MM.1S (cell line): ENCODE measurements at regions not wholly inside any gene's neighbourhood (a gene's known extent, or its start where the extent isn't known, plus 50 kb on each side); places are given as distances from the start of the nearest gene placed in this dataset.

Source experiments
- DNase-seq: peaks from one replicate; pipeline ENCODE4 v3.0.0-alpha.2; 2015
- H2AFZ ChIP-seq: fragments of 300-600 bp; sonication (generic); 2 replicates; pipeline ENCODE4 v1.6.0; 2016; ENCODE audit warnings: antibody characterized with exemption, low read length
- H3F3A ChIP-seq: fragments of 300-600 bp; sonication (generic); 2 replicates; pipeline ENCODE4 v1.6.1; 2016; ENCODE audit warnings: mild to moderate bottlenecking, antibody characterized with exemption, low read length, moderate library complexity, mixed read lengths; ENCODE audit not compliant: insufficient read depth
- H3K27ac ChIP-seq: fragments of 300-600 bp; sonication (generic); 2 replicates; pipeline ENCODE4 v1.5.1; 2016; ENCODE audit warnings: mild to moderate bottlenecking, low read length
- H3K27me3 ChIP-seq: fragments of 300-600 bp; sonication (generic); replicated peaks from 2 replicates; pipeline ENCODE4 v1.6.0; 2016; ENCODE audit warnings: low read length; ENCODE audit not compliant: insufficient read depth
- H3K36me3 ChIP-seq: fragments of 300-600 bp; sonication (generic); replicated peaks from 2 replicates; pipeline ENCODE4 v1.6.1; 2016; ENCODE audit warnings: mild to moderate bottlenecking, low read length, mixed read lengths; ENCODE audit not compliant: insufficient read depth
- H3K4me1 ChIP-seq: fragments of 300-600 bp; sonication (generic); 2 replicates; pipeline ENCODE4 v1.6.1; 2016; ENCODE audit warnings: low read length, mixed read lengths
- H3K4me2 ChIP-seq: fragments of 300-600 bp; sonication (generic); 2 replicates; pipeline ENCODE4 v1.6.0; 2016; ENCODE audit warnings: low read depth, low read length
- H3K4me3 ChIP-seq: fragments of 300-600 bp; sonication (generic); 2 replicates; pipeline ENCODE4 v1.5.1; 2016; ENCODE audit warnings: low read length, mixed read lengths
- H3K79me2 ChIP-seq: fragments of 300-600 bp; sonication (generic); 2 replicates; pipeline ENCODE4 v1.6.1; 2016; ENCODE audit warnings: mixed run types, low read length, mixed read lengths
- H3K9ac ChIP-seq: fragments of 300-600 bp; sonication (generic); 2 replicates; pipeline ENCODE4 v1.6.1; 2016; ENCODE audit warnings: low read length, mixed read lengths
- H3K9me2 ChIP-seq: fragments of 300-600 bp; sonication (generic); replicated peaks from 2 replicates; pipeline ENCODE4 v1.6.1; 2016; ENCODE audit warnings: mild to moderate bottlenecking, low read length, mixed read lengths; ENCODE audit not compliant: insufficient read depth
- H3K9me3 ChIP-seq: fragments of 300-600 bp; sonication (generic); replicated peaks from 2 replicates; pipeline ENCODE4 v1.6.1; 2016; ENCODE audit warnings: mild to moderate bottlenecking, low read length, mixed read lengths; ENCODE audit not compliant: insufficient read depth
- H4K20me1 ChIP-seq: fragments of 300-600 bp; sonication (generic); 2 replicates; pipeline ENCODE4 v1.6.1; 2016; ENCODE audit warnings: mild to moderate bottlenecking, low read length, moderate library complexity, mixed read lengths; ENCODE audit not compliant: insufficient read depth
- CTCF ChIP-seq: fragments of 300-600 bp; sonication (generic); IDR thresholded peaks from 2 replicates; pipeline ENCODE4 v1.5.1; 2016; ENCODE audit warnings: antibody characterized with exemption, low read length, mixed read lengths
- EZH2 ChIP-seq: fragments of 300-600 bp; sonication (generic); optimal IDR thresholded peaks from 2 replicates; pipeline ENCODE3; 2017; ENCODE audit warnings: low read depth, mild to moderate bottlenecking, antibody characterized with exemption, low read length, mixed read lengths
- EZH2phosphoT487 ChIP-seq: fragments of 300-600 bp; sonication (generic); IDR thresholded peaks from 2 replicates; pipeline ENCODE4 v1.6.1; 2018; ENCODE audit warnings: antibody characterized with exemption, low read length

- TF ChIP-seq EZH2 = no peak
- TF ChIP-seq EZH2phosphoT487 = no peak
- Histone ChIP-seq H2AFZ (no peak overlapping the region), H3K4me3 (no peak overlapping the region), H3K9me3 (no peaks in the 10 kb centered on the region), H3K79me2 (no peaks in the 10 kb centered on the region), H3K9me2 (no peaks in the 10 kb centered on the region), H3K4me2 (no peak overlapping the region), H3K27me3 (no peaks in the 10 kb centered on the region), H3F3A (no peaks in the 10 kb centered on the region), H4K20me1 (no peaks in the 10 kb centered on the region), H3K4me1 (no peaks in the 10 kb centered on the region), H3K36me3 (no peaks in the 10 kb centered on the region), H3K27ac (no peak overlapping the region), H3K9ac (no peak overlapping the region)
- no peak for DNase-seq
These were observed 66.1 kb upstream of the B3GAT1 start for GRCh38 chr11:134478176-134478575.

DNA sequence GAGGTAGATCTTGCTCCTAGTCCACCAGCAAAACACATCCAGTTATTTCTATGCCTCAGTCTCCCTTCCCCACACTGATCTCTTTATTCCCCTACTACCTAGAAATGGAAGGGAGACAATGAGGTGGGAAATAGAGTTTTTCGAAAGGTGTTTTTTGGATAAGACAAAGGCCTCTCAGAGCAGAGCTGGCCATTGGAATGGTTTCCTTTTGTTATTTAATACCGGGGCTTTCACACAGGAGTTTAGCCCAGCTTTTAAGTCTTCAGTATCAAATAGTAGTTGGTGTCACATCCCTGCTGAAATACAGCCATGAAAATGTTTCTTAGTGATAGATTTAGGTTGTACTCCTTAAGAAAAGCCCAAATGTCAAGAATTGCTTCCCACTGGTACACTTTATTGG, 65.4 kb upstream of the B3GAT1 start:
- Histone ChIP-seq H3K36me3 (no peaks in the 10 kb centered on the region), H4K20me1 (no peaks in the 10 kb centered on the region), H2AFZ (no peak overlapping the region), H3K9me2 (no peaks in the 10 kb centered on the region), H3K79me2 (no peaks in the 10 kb centered on the region), H3K9me3 (no peaks in the 10 kb centered on the region), H3K27ac (no peak overlapping the region), H3K4me3 (no peak overlapping the region), H3K4me1 (no peaks in the 10 kb centered on the region), H3F3A (no peaks in the 10 kb centered on the region), H3K4me2 (no peak overlapping the region), H3K9ac (no peak overlapping the region), H3K27me3 (no peaks in the 10 kb centered on the region)
- TF ChIP-seq CTCF = no peak
- no peak for TF ChIP-seq EZH2
- TF ChIP-seq EZH2phosphoT487 = no peak
- DNase-seq = no peak

DNA sequence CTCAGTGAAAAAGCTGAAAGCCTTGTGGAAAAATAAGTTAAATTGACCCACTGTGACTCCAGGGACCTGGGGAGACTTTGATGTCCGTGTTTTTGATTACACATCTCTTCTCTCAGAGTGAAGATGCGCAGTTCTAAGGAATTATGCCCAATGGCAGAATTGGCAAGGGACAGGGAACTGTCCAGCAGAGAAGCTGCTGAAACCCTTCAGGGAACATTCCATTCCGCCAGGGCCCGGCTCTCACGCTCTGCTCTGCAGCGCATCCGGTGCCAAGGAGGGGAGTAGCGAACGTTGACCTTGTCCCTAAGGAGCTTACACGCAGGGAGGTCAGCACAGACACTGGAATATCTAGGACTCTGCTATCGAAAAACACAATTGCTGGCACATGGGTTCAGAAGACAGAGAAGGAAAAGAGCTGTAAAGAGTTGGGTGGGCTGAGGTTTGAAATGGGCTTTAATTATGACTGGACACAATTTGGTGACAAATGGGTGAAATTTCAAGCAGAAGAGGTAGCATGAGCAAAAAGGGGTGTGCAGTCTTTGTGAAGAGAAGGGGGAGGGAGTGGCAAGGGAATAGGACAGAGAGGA, 64.5 kb upstream of the B3GAT1 start:
- H3K9me2 ChIP-seq = no peaks in the 10 kb centered on the region
- no peaks in the 10 kb centered on the region for H3K4me1 ChIP-seq
- H3K36me3 ChIP-seq = no peaks in the 10 kb centered on the region
- no peak overlapping the region for H3K4me2 ChIP-seq
- H2AFZ ChIP-seq = no peak overlapping the region
- no peaks in the 10 kb centered on the region for H3K79me2 ChIP-seq
- no peaks in the 10 kb centered on the region for H4K20me1 ChIP-seq
- H3K9me3 ChIP-seq = no peaks in the 10 kb centered on the region
- H3K27me3 ChIP-seq = no peaks in the 10 kb centered on the region
- H3F3A ChIP-seq = no peaks in the 10 kb centered on the region
- TF ChIP-seq EZH2phosphoT487 = no peak
- TF ChIP-seq EZH2 = no peak
- no peak for TF ChIP-seq CTCF
- no peak overlapping the region for H3K4me3 ChIP-seq
- H3K9ac ChIP-seq = no peak overlapping the region
- H3K27ac ChIP-seq = no peak overlapping the region
- no peak for DNase-seq

DNA sequence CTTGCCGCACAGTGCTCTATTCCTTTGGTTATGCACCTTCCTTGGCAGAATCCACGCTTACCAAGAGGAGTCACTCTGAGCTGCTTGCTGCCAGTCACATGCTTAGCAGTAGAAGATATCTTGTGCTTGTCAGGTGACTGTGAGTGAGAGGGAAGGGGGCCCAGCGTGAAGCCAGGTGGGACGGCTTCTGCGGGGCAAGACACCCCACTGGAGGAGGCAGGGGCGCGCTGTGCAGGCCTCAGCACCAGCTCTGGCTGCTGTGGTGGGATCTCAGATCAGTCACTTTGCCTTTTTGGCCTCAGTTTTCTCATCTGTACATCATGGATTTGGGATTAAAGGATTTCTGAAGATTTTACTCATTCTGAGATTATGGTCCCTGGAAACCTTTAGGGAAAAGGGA, 63.9 kb upstream of the B3GAT1 start:
- Histone ChIP-seq H3K36me3 (no peaks in the 10 kb centered on the region), H3K4me1 (no peaks in the 10 kb centered on the region), H2AFZ (no peak overlapping the region), H3K4me2 (no peak overlapping the region), H3F3A (no peaks in the 10 kb centered on the region), H3K27me3 (no peaks in the 10 kb centered on the region), H3K9me3 (no peaks in the 10 kb centered on the region), H4K20me1 (no peaks in the 10 kb centered on the region), H3K4me3 (no peak overlapping the region), H3K9me2 (no peaks in the 10 kb centered on the region), H3K79me2 (no peaks in the 10 kb centered on the region), H3K9ac (no peak overlapping the region), H3K27ac (no peak overlapping the region)
- DNase-seq = no peak
- TF ChIP-seq CTCF (no peak), EZH2phosphoT487 (no peak), EZH2 (no peak)
